ENCODE measurements at regions not wholly inside any gene's neighbourhood (a gene's known extent, or its start where the extent isn't known, plus 50 kb on each side); places are given as distances from the start of the nearest gene placed in this dataset.
A peak's percentile ranks its signal among the peaks of the same experiment; 100 is the strongest.
"Not testable (repeated sequence)": the region's sequence is repeated elsewhere in the genome, so short reads cannot be mapped to it uniquely, and the experiment has no call there.

DNA sequence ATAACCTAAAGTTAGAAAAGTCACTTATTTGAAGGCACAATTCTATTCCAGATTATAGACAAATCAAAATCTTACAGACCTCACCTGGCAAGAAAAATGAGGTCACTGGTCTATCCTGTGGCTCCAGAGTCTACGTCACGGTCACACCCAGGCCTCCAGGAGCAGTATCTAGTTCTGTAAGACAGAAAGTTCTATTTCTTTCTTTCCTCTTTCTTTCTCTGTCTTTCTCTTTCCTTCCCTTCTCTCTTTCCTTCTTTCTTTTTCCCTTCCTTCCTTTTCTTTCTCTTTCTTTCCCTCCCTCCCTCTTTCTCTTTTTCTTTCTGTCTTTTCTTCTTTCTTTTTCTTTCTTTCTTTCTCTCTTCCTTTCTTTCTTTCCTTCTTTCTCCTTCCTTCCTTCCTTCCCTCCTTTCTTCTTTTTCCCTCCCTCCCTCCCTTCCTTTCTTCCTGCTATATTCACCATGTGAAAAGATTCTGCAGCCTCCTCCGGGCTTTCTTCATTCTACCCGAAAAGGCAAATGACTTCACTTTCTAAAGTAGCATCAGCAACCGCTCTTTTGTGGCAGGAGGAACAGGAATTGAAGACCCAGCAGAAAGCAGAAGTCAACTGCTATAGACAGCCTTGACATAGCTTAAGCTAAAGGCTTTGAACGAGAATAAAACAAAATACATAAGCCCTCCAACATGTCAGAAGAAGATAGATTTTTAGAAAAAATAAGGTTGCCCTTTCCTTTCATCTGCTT is 83.9 kb upstream of the SIRPG start:
- no peak for DNase-seq

DNA sequence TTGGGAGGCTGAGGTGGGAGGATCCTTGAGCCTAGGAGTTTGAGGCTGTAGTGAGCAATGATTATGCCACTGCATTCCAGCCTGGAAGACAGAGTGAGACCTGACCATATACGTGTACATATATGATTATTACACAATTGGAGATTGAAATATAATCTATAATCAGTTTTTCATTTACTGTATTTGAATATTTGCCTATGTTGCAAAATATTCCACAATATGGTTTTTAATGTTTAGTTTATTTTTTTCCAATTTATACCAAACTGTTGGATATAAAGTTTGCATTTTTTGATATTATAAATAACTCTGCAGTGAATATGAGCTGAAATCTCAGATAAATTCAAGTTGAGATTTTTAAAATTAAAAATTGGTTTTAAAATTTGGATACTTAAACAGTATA is 79.6 kb upstream of the SIRPG start:
- DNase-seq = no peak

DNA sequence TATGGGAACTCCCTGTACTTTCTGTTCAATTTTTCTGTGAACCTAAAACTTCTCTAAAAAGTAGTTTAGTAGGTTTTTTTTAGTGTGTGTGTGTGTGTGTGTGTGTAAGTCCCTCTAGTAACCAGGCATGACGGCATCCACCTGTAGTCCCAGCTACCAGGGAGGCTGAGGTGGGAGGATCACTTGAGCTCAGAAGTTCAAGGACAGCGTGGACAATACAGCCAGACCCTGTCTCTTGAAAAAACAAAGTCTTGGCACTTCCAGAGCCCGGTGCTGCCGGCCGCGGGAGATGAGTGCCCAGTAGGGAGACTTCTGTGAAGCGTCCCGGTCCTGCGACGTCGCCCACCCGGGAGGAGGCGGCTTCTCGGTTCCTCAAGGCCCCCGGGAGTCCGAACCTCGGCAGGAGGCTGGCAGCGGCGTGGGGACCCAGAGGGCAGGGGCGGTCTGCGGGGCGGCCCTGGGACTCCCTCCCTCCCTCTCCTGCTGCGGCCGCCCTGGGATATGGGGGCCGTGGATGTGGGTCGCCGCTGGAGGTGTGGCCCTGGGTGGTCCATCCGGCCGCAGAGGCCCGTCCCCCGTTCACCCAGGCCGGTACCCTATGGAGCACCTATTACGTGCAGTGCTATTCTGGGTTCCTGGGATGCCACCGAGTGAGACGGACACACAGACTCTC is 78.0 kb upstream of the SIRPG start:
- DNase-seq = no peak

DNA sequence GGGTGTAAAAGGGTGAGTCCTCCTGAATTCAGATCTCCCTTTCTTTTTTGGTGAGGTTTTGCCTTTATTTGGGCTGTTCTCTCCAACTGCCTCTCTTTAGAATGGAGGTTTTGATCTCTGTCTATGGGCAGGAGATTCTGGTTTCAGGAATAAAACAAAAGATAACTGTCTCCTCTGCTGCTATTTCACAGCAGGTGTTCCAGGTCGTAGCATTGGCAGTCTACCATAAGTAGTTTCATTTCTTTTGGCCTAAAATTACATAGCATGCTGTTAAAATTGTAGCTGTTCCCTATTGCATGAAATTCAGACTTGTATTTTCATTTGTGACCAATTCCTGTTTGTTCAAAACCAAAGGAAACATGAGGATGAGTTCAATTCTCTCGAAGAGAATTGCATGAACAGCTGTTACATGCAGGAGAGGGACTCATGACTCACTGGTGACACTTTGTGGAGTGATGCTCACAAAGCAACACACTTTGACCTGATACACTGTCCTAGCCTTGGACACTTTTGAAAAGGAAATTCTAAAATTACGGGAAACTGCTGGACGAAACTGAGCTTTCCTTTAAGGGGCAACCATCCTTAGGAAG is 76.8 kb upstream of the SIRPG start:
- no peak for DNase-seq

DNA sequence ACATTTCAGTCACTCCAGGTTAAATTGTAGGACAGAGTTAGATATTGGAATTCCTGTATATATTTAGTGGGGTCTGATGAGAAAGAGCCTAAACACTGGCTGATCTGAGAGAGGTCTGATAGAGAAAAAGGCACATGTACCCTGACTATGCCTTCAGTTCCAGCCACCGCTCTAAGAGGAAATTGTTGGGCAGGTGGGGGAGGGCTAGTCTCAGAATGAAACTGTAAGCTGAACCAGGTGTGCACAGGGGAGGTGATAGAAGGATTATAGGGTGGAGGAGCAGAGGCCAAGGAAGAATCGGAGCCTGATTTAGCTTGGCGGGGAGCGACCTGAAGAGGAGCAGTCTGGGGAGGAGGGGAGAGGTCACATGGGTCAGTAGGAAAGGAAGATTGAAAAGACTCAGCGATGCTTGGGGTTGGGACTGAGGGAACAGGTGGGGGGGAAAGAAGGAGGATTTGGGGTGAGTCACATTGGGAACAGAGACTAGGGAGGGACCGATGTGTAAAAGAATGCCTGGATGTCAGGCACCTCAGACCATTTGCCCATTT is 74.3 kb upstream of the SIRPG start:
- not testable (repeated sequence) for DNase-seq

DNA sequence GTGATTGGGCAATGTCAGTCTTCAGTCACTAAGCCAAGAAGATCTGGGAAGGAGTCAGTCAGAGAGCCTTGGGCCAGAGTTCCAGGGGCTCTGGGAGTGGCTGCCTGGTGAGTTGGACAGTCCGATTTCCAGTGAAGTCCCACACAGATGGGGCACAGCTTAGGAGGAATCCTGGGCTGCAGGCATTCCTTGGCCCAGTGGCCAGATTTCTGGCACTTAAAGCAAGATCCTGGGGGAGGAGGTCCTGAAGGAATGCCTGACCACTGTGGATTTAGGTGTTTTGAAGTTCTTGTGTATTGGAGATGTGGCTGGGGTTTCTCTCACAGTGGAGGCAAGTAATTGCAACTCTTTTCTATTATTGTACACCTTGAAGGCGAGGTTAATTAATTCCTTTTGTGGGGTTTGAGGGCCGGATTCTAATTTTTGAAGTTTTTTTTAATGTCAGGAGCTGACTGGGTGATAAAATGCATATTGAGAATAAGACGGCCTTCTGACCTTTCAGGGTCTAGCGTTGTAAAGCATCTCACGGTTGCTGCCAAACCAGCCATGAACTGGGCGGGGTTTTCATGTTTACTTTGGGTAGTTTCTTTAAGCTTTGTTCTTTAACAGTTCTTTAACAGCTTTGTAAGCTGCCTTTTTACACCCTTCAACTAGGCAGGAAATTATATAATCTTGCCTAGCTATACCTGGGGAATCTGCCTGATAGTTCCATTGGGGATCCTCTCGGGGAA is 73.6 kb upstream of the SIRPG start:
- not testable (repeated sequence) for DNase-seq

DNA sequence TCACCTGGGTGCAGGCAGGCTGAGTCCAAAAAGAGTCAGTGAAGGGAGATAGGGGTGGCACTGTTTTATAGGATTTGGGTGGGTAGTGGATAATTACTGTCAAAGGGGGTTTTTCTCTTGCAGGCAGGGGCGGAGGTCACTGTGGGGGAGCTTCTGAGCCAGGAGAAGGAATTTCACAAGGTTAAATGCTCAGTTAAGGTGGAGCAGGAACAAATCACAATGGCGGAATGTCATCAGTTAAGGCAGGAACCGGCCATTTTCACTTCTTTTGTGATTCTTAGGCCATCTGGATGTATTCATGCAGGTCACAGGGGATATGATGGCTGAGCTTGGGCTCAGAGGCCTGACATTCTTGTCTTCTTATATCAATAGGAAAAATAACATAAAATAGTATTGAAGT is 69.7 kb upstream of the SIRPG start:
- DNase-seq = not testable (repeated sequence)

DNA sequence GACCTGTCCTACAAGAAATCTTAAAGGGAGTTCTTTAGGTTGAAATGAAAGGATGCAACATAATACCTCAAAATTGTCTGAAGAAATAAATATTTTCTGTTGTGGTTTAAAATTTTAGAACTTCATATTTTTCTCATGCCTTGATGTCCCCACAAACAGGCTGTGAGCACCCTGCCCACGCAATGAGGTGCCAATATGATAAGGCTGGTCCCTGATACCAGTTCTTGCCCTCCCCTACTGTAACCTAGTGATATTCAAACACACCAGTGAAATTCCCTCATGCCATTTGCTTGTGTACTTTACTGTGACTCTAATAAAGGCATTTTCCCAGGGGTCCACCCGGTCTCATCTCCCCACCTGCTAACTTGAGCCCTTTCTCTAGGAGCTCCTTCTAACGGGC is 67.3 kb upstream of the SIRPG start:
- DNase-seq = no peak

DNA sequence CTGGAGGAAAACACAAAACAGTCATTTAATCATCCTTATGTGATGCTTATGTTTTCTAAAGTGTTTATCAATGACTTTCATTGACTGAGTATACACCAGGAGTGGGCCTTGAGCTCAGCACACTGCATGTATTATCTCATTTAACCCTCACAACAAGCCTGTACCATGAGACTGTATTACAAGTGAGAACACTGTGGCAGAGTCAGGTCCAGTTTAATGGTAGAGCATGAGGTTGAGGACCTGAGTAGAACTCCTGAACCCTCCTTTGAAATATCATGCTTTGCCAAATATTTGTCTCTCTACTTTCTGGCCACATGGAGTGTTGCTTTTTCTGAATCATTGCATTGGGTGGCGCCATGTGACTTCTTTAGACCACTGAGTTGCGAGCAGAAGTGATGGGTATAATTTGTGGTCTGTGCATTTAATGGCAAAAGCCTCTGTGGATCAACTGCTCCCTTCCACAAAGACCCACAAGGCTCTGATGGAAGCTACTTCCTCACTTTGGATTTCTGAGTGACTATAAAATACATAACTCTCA is 65.0 kb upstream of the SIRPG start:
- DNase-seq = no peak

DNA sequence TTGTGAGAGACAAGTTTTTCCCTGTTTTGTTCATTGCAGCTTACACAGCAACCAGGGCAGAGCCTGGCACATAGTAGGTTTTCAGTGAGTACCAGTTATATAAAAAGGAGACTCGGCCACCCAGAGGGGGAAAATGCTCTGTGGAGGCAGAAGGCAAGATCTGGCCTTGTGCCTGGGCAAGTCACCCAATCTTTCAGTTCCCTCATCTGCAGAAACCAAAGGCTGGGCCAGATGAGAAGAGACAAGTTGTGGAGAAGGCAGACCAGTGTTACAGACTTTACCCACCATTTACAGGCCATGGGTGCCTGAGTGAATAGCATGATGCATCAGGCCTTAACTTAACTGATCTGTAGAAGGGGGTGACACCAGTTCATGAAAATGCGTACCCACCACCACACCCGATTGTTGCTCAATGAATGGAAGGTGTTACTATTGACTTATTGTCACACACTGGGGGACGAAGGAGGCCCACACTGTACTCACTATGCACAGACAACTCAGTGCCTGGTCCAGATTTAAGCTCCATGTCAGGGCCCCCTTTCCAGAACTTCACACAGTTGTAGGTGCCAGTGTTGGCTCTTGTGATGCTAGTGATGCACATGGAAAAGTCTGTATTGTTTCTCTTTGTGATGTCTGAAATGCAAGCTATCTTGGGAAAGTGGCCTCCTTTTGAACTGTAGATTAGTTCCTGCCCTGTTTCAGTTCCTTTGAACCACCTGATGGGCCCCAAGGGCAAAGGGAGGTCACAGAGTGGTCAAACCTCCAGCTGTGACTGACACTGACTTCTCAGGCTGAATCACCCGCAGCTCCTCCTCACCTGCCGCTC is 64.3 kb upstream of the SIRPG start:
- no peak for DNase-seq

DNA sequence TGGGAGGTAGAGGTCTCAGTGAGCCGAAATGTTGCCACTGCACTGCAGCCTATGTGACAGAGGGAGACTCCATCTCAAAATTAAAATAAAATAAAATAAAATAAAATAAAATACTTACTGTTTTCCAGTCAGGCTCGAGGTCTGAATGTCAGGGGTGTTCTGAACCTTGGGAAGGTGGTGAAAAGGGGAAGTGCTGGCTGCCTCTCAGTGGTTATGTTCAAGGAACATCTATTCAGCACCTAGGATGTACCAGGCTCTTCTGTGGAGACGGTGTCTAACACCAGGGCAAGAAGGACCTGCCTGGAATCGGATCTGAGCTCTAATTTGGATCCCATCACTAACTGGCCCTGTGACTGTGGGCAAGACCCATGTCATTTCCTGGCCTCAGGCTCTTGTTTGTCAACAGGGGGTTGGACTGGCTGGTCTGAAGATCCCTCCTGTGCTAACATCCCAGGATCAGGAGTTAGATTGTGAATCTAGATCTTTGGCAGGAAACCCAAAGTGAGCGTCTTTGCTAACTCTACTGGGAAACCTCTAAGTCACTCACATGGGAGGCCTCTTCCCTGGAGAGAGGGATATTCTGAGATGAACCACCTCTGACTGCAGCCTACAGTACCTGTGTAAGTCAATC is 63.4 kb upstream of the SIRPG start:
- DNase-seq = no peak

DNA sequence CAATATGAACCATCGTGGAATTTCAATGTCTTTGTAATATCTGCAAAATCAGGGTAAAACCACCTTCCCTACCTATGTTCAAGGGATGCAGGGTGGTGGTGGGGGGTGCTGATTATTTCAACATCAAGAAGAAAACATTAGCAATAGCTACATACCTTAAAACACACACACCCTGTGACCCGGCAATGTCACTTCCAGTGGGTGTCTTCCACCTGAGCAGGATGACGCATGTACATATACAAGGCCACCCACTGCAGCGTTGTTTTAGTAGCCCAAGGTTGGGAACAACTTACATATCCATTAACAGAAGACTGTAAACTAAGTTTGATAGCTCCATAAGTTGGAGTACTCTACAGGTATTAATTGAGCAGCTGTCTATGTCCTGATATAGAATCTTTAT is 62.6 kb upstream of the SIRPG start:
- no peak for DNase-seq

DNA sequence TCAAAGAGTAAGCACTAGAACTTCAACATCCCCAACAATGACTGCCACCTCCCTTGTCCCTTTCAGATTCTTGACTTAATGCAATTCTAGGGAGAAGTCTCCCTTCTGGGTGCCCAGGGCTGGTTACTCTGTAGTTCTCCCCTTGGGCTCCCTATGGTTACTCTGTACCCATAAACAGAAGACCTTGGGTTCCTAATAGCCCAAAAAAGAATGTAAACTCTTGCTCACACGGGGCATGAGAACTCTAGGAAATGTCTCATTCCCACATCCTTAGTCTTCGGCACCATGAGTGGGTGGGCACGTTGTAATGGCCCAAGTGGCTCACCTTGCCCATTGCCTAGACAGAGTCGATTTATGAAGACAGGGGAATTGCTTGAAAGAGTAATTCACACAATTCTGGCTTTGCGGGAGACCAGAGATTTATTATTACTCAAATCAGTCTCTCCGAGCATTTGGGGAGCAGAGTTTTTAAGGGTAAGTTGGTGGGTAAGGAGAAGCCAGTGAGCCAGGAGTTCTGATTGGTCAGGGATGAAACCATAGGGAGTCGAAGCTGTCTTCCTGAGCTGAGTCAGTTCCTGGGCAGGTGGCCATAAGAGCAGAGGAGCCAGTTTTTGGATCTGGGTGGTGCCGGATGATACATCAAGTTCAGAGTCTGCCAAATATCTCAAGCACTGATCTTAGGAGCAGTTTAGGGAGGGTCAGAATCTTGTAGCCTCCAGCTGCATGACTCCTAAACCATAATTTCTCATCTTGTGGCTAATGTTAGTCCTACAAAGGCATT is 61.2 kb upstream of the SIRPG start:
- peak; percentile 83 for DNase-seq

DNA sequence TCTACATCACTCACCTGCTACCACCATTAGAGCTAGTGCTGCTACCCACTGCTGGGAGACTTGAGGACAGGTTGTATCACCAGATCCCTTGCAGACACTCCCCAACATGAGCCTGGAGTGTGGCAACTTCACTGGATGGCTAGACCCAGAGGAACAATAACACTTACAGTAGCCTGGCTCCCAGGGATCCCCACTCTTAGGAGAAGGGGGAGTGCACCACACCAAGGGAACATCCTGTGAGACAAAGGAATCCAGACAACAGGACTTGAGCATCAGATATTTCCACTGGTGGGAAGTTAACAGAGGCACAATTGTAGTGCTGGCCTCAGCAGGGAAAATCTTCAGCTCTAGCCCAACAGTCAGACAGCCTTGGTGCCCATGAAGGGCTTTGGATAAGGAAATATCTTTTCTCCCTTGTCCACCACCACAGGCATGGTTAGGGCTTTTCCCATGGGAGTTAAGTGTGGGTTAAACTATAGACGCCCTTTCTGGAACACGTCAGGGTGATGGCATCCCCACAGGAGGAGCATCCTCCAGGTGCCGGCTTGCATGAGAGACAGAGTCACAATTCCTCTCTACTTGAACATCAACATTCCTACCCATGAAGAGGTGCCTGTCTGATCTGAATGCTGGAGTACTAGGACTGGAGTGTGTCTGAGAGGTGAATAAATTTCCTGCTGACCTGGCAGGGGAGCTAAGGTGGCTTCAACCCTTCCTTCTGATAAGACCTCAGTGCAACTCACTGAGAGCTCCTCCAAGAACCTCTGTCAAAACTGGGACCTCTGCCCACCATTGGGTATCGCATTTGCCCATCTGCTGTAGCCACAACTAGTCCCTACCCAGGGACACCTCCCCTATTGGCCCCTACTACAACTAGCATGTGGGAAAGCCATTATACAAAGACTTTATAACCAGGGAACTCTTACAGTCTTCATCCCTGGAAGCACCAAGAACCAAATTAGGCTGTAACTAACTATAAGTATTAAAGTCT is 55.4 kb upstream of the SIRPG start:
- DNase-seq = no peak

DNA sequence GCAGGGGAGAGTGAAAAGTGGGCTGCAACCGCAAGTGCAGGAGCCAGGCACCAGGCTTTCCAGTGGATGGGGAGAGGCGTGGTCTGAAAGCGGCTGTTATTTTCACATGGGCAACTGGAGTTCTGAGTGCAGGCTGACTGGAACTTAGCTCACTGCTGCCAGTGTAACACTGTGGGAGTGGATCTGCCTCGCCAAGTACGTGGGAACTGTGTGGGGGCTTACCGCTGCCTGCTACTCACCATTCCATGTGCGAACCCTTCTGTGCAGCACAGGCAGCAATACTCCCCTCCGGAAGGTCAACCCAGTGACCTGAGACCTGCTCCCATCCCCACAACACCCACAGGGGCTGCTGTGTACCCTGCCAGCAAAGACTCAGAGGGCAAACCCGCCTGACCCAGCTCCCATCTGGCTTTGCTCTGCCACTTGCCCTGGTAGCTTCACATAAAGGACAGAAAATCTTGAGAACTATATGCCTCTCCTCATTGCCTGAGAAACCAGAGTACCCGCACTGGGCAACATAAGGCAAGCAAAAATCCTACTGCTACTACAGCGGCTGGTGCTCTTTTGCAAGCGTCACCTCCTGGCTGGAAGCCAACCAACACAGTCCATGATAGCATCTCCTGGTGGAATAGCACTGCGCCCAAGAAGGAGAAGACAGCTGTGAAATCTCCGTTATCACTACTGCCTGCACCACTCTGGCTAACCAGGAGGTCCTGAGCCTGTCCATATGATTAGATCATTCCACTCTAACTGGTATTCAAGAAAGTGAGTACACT is 54.4 kb upstream of the SIRPG start:
- DNase-seq = no peak

DNA sequence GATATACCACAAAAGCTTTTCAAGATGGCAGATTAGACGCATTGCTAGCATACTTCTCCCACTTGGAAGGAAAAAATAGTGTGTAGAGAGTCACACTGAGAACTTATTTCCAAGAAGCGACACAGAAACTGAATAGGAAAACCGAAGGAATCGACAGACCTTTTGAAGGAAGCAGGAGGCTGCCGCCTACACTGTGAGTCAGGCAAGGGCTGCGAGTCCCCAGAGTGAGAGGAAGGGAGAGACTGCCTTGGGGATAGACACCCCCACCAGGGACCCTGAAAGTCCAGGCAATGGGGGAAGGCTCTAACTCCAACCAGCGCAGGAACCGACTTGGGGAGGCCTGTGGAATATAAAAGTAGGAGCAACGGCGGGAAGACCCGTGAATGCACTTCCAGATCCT is 53.7 kb upstream of the SIRPG start:
- no peak for DNase-seq

DNA sequence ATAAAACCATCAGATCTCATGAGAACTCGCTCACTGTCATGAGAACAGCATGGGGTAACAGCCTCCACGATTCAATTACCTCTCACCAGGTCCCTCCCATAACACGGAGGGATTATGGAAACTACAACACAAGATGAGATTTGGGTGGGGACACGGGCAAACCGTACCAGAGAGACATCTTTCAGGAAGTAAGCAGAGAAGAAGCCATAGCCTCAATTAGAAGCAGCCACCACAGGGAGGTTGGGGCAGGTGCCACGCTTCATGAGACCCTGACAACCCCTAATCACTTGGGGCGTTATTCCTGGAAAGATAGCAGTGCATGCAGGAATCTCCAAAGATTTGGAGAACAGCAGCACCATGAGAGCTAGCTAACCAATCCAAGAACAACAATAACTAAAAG is 52.9 kb upstream of the SIRPG start:
- DNase-seq = no peak

DNA sequence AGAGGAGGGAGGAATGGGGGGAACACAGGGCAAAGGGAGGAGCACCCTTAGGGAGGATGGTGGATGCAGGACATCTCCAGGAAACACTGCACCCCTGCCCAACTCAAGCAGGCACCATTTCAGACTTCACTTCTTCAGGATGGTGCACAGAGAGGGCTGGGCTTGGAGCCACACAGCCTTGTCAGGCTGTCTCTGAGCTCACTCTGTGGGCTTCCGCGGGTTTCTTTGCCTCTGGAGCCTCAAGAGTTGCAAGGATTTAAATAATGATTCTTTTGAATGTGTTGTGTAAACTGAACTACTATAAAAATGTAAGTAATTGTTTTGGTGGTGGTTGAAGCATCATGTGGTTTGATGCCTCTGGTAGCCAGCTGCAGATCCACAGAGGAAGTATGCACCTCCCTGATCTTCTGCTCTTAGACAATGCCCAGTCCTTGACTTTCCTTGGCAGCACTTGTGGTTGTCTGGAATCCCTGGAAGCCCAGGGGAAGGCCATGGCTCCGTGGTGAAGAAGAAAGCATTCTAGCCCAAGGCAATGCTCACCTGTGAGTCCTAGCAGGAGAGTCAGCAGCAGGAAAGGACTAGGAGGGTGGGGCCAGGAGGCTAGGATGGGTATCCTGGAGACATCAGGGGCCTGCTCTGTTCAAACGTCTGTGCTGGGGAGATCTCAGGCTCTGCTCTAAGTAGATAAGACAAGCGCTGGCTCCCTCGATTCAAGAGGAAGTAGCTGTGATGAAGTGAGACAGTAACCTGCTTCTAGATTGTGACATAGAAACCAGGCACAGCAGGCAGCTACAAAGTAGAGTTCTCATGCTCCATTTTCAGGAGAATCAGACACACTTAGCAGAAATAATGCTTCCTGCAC is 50.2 kb upstream of the SIRPG start:
- DNase-seq = no peak

All from fibroblast of skin of right biceps (primary cell).